Liver (tissue), 8 donors: ENCODE measurements at regions not wholly inside any gene's neighbourhood (a gene's known extent, or its start where the extent isn't known, plus 50 kb on each side); places are given as distances from the start of the nearest gene placed in this dataset.
"Not testable (repeated sequence)": the region's sequence is repeated elsewhere in the genome, so short reads cannot be mapped to it uniquely, and the experiment has no call there.

Experiments used
- DNase-seq: peaks from one replicate; pipeline ENCODE4 v3.0.0-alpha.2; 2017; ENCODE audit warnings: low spot score
- H3K27ac ChIP-seq, 2 donors: one replicate each; pipeline ENCODE4 v1.7.0; 2013; ENCODE audit warnings: inconsistent platforms in 2 of 2, low read length in 2 of 2, control low read depth in 1 of 2, low read depth in 1 of 2, mild to moderate bottlenecking in 1 of 2
- H3K27me3 ChIP-seq, 4 donors: one replicate each; pipeline versions ENCODE4 v1.6.1 to v1.7.0; 2013; ENCODE audit warnings: low read length in 3 of 4, inconsistent platforms in 1 of 4, mild to moderate bottlenecking in 1 of 4, moderate library complexity in 1 of 4; ENCODE audit not compliant: control insufficient read depth in 4 of 4, insufficient read depth in 4 of 4
- H3K36me3 ChIP-seq, 4 donors: one replicate each; pipeline versions ENCODE4 v1.6.1 to v1.7.0; 2013; ENCODE audit warnings: low read length in 3 of 4, mild to moderate bottlenecking in 3 of 4, low read depth in 1 of 4, moderate library complexity in 1 of 4; ENCODE audit not compliant: control insufficient read depth in 4 of 4, insufficient read depth in 3 of 4
- H3K4me1 ChIP-seq, 4 donors: one replicate each; pipeline versions ENCODE4 v1.6.1 to v1.7.0; 2013; ENCODE audit warnings: low read length in 3 of 4, mild to moderate bottlenecking in 3 of 4, moderate library complexity in 1 of 4; ENCODE audit not compliant: control insufficient read depth in 4 of 4, insufficient read depth in 4 of 4
- H3K4me3 ChIP-seq, 3 donors: one replicate each; pipeline versions ENCODE4 v1.6.1 to v1.7.0; 2013; ENCODE audit warnings: low read length in 3 of 3, control low read depth in 1 of 3, low read depth in 1 of 3, mild to moderate bottlenecking in 1 of 3
- H3K9ac ChIP-seq, 2 donors: one replicate each; pipeline ENCODE4 v1.7.0; 2013; ENCODE audit warnings: low read length in 2 of 2, mild to moderate bottlenecking in 2 of 2, moderate library complexity in 2 of 2, control low read depth in 1 of 2, low read depth in 1 of 2
- H3K9me3 ChIP-seq, 4 donors: one replicate each; pipeline versions ENCODE4 v1.6.1 to v1.7.0; 2013; ENCODE audit warnings: low read length in 3 of 4; ENCODE audit not compliant: control insufficient read depth in 4 of 4
- ATF3 ChIP-seq: IDR thresholded peaks from 2 replicates; pipeline ENCODE4 v1.6.1; 2016; ENCODE audit warnings: antibody characterized with exemption
- EGR1 ChIP-seq, 2 donors: IDR thresholded peaks; 2 replicates each; pipeline ENCODE4 v1.6.1; 2016 to 2018; ENCODE audit warnings: antibody characterized with exemption in 2 of 2, low read depth in 2 of 2
- FOXA1 ChIP-seq: IDR thresholded peaks from 2 replicates; pipeline ENCODE4 v1.6.1; 2016; ENCODE audit warnings: antibody characterized with exemption
- FOXA2 ChIP-seq: IDR thresholded peaks from 2 replicates; pipeline ENCODE4 v1.6.1; 2016; ENCODE audit warnings: antibody characterized with exemption
- GABPA ChIP-seq, 2 donors: IDR thresholded peaks in 1 of 2; conservative IDR thresholded peaks in 1 of 2; 2 replicates each; pipeline ENCODE4 v1.6.1; 2016; ENCODE audit warnings: antibody characterized with exemption in 2 of 2, mild to moderate bottlenecking in 1 of 2, moderate library complexity in 1 of 2
- HNF4A ChIP-seq, 2 donors: conservative IDR thresholded peaks; 2 replicates each; pipeline ENCODE4 v1.6.1; 2016; ENCODE audit warnings: antibody characterized with exemption in 2 of 2, mild to moderate bottlenecking in 2 of 2
- HNF4G ChIP-seq: IDR thresholded peaks from 2 replicates; pipeline ENCODE4 v1.6.1; 2016; ENCODE audit warnings: antibody characterized with exemption
- JUND ChIP-seq, 2 donors: IDR thresholded peaks; 2 replicates each; pipeline ENCODE4 v1.6.1; 2016; ENCODE audit warnings: antibody characterized with exemption in 2 of 2
- NR2F2 ChIP-seq: IDR thresholded peaks from 2 replicates; pipeline ENCODE4 v1.6.1; 2016; ENCODE audit warnings: antibody characterized with exemption
- RAD21 ChIP-seq, 2 donors: IDR thresholded peaks; 2 replicates each; pipeline ENCODE4 v1.6.1; 2016; ENCODE audit warnings: antibody characterized with exemption in 2 of 2, mild to moderate bottlenecking in 2 of 2
- SP1 ChIP-seq: IDR thresholded peaks from 2 replicates; pipeline ENCODE4 v1.6.1; 2018; ENCODE audit warnings: antibody characterized with exemption, mild to moderate bottlenecking
- TAF1 ChIP-seq: conservative IDR thresholded peaks from 2 replicates; pipeline ENCODE4 v1.6.1; 2016; ENCODE audit warnings: antibody characterized with exemption, mild to moderate bottlenecking
- YY1 ChIP-seq: IDR thresholded peaks from 2 replicates; pipeline ENCODE4 v1.6.1; 2016; ENCODE audit warnings: antibody characterized with exemption, mild to moderate bottlenecking
- WGBS: extraction: QIAGEN DNeasy Blood & Tissue Kit; methylation state at CpG from one replicate; pipeline ENCODE4 v1.1.7; 2013; 5-methylcytosine and 5-hydroxymethylcytosine counted together
- TF ChIP-seq, protein P1 (sequence below): IDR thresholded peaks from 2 replicates; pipeline ENCODE4 v1.6.1; 2016; ENCODE audit warnings: antibody characterized with exemption
- TF ChIP-seq, protein P2 (sequence below): fragments of 150-350 bp; IDR thresholded peaks from 2 replicates; pipeline ENCODE4 v1.5.1; 2017; ENCODE audit warnings: improper control_type of control experiment, low read depth, low read length; ENCODE audit not compliant: missing input control
- donor health status: healthy.
- donor health status: healthy.
- donor health status: healthy.
- donor health status: healthy.
- donor health status: healthy.

DNA sequence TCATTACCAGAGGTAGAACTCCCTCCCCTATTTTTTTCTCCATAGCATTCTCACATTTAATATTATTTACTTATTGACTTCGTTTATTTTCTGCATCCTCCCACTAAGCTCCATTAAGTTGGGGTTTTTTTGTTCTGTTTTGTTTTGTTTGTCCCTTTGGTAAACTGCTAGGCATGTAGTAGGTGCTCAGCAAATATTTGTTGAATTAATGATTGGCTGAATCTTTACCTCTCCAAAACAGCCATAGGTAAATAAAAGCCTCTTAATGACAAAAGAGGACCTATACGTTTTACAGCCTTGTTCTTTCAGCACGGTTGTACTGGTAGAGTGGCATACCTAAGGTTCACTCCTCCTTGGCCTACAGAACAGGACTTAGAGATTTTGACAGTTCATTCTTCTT, 52.0 kb downstream of the PRORP start:
- WGBS = 92% methylated on average over 3 of the region's 3 CpGs
- H3K9me3 ChIP-seq = no peaks in the 10 kb centered on the region
- H3K4me3 ChIP-seq = no peak overlapping the region
- H3K9ac ChIP-seq = no peak overlapping the region
- peaks cover 0 to 3% (median 2%) of the 10 kb centered on the region in 4 donors for H3K36me3 ChIP-seq
- TF ChIP-seq SP1 (no peak), FOXA2 (no peak), GABPA (IDR thresholded peaks at IDR 0.05 in 1 of 2, conservative IDR thresholded peaks at IDR 0.05 in 1 of 2) (no peak), ATF3 (no peak), YY1 (no peak), NR2F2 (no peak), RAD21 (IDR thresholded peaks at IDR 0.05) (no peak), EGR1 (IDR thresholded peaks at IDR 0.05; ENCODE audit: low read depth in 2 of 2) (no peak), HNF4G (no peak), TAF1 (no peak), JUND (IDR thresholded peaks at IDR 0.05) (no peak)
- TF ChIP-seq, protein P1, sequence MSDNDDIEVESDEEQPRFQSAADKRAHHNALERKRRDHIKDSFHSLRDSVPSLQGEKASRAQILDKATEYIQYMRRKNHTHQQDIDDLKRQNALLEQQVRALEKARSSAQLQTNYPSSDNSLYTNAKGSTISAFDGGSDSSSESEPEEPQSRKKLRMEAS = no peak
- TF ChIP-seq, protein P2, sequence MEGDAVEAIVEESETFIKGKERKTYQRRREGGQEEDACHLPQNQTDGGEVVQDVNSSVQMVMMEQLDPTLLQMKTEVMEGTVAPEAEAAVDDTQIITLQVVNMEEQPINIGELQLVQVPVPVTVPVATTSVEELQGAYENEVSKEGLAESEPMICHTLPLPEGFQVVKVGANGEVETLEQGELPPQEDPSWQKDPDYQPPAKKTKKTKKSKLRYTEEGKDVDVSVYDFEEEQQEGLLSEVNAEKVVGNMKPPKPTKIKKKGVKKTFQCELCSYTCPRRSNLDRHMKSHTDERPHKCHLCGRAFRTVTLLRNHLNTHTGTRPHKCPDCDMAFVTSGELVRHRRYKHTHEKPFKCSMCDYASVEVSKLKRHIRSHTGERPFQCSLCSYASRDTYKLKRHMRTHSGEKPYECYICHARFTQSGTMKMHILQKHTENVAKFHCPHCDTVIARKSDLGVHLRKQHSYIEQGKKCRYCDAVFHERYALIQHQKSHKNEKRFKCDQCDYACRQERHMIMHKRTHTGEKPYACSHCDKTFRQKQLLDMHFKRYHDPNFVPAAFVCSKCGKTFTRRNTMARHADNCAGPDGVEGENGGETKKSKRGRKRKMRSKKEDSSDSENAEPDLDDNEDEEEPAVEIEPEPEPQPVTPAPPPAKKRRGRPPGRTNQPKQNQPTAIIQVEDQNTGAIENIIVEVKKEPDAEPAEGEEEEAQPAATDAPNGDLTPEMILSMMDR = no peak
- no peaks in the 10 kb centered on the region for H3K27me3 ChIP-seq
- H3K27ac ChIP-seq = no peak overlapping the region
- DNase-seq = no peak
- no peaks in the 10 kb centered on the region for H3K4me1 ChIP-seq

DNA sequence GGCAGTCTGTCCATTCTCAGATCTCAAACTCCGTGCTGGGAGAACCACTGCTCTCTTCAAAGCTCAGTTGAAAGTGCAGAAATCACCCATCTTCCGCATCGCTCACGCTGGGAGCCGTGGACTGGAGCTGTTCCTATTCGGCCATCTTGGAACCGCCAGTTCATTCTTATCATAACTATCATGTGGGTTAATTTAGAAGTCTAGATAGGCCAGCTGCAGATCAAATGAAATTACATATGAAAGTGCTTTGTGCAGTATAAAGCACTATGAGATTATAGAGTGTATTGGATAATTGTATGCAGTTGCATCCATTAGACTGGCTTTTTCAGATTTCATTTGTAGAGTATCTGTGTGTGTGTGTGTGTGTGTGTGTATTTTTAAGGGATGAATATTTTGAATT, 57.8 kb downstream of the PRORP start:
- Histone ChIP-seq H3K4me1 (no peaks in the 10 kb centered on the region), H3K4me3 (no peak overlapping the region), H3K27me3 (no peaks in the 10 kb centered on the region), H3K9me3 (no peaks in the 10 kb centered on the region), H3K27ac (no peak overlapping the region), H3K9ac (no peak overlapping the region), H3K36me3 (peaks cover 0 to 5% (median 2%) of the 10 kb centered on the region in 4 donors)
- 96% methylated on average over 7 of the region's 7 CpGs for WGBS
- DNase-seq = no peak
- TF ChIP-seq, protein P1 = no peak
- TF ChIP-seq FOXA2 = no peak
- TF ChIP-seq HNF4A (conservative IDR thresholded peaks at IDR 0.05) = no peak
- no peak for TF ChIP-seq FOXA1
- TF ChIP-seq SP1 = no peak
- no peak for TF ChIP-seq JUND (IDR thresholded peaks at IDR 0.05)

DNA sequence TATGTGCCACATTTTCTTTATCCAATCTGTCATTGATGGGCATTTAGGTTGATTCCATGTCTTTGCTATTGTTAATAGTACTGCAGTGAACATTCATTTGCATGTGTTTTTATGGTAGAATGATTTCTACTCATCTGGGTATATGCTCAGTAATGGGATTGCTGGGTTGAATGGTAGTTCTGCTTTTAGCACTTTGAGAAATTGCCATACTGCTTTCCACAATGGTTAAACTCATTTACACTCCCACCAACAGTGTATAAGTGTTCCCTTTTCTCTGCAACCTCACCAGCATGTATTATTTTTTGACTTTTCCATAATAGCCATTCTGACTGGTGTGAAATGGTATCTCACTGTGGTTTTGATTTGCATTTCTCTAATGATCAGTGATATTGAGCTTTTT, 62.5 kb downstream of the PRORP start:
- H3K9ac ChIP-seq = not testable (repeated sequence)

More for the DNA sequence above, 62.5 kb downstream of the PRORP start:
- DNase-seq, H3K27me3 ChIP-seq, H3K27ac ChIP-seq, H3K4me3 ChIP-seq, H3K4me1 ChIP-seq, H3K9me3 ChIP-seq, H3K36me3 ChIP-seq: not testable (repeated sequence)
